COLO829 (cell line): ENCODE measurements at regions not wholly inside any gene's neighbourhood (a gene's known extent, or its start where the extent isn't known, plus 50 kb on each side); places are given as distances from the start of the nearest gene placed in this dataset.

Experiments used
- DNase-seq: peaks from one replicate; pipeline ENCODE4 v3.0.0; 2012; ENCODE audit warnings: low spot score

GRCh38 chr11:104830508-104830907 is 67.8 kb downstream of the CASP12 start:
- DNase-seq = no peak

- DNase-seq = peak; percentile 5
These were observed 68.2 kb downstream of the CASP12 start for GRCh38 chr11:104830080-104830479.

- no peak for DNase-seq
These were observed 71.5 kb downstream of the CASP12 start for GRCh38 chr11:104826772-104827171.

- no peak for DNase-seq
These were observed 74.6 kb downstream of the CASP12 start for GRCh38 chr11:104823657-104824056.

GRCh38 chr11:104820431-104820830 is 77.8 kb downstream of the CASP12 start:
- DNase-seq = no peak

GRCh38 chr11:104819603-104820002 is 78.7 kb downstream of the CASP12 start:
- DNase-seq = no peak

- no peak for DNase-seq
These were observed 79.2 kb downstream of the CASP12 start for GRCh38 chr11:104819107-104819506.

- DNase-seq = no peak
These were observed 80.3 kb downstream of the CASP12 start for GRCh38 chr11:104817973-104818372.

- no peak for DNase-seq
These were observed 84.7 kb downstream of the CASP12 start for GRCh38 chr11:104813532-104813931.

- no peak for DNase-seq
These were observed 86.0 kb downstream of the CASP12 start for GRCh38 chr11:104812103-104812788.

- DNase-seq = no peak
These were observed 94.5 kb downstream of the CASP12 start for GRCh38 chr11:104803776-104804175.

GRCh38 chr11:104799251-104799650 is 99.0 kb downstream of the CASP12 start:
- DNase-seq = no peak

- no peak for DNase-seq
These were observed 99.5 kb downstream of the CASP12 start for GRCh38 chr11:104798789-104799188.

GRCh38 chr11:104796301-104796700 is 102.0 kb downstream of the CASP12 start:
- no peak for DNase-seq

GRCh38 chr11:104795501-104796213 is 102.6 kb downstream of the CASP12 start:
- no peak for DNase-seq

GRCh38 chr11:104792861-104793260 is 105.4 kb downstream of the CASP12 start:
- no peak for DNase-seq

GRCh38 chr11:104791896-104792295 is 106.4 kb downstream of the CASP12 start:
- no peak for DNase-seq

- DNase-seq = no peak
These were observed 113.4 kb downstream of the CASP12 start for GRCh38 chr11:104784684-104785460.

- peak; percentile 45 for DNase-seq
These were observed 115.0 kb downstream of the CASP12 start for GRCh38 chr11:104783241-104783640.

GRCh38 chr11:104782377-104782754 is 115.9 kb downstream of the CASP12 start:
- no peak for DNase-seq

GRCh38 chr11:104781719-104782376 is 116.4 kb downstream of the CASP12 start:
- no peak for DNase-seq

GRCh38 chr11:104781037-104781436 is 117.2 kb downstream of the CASP12 start:
- DNase-seq = no peak
